Upper lobe of left lung (tissue), 4 donors: ENCODE measurements at regions not wholly inside any gene's neighbourhood (a gene's known extent, or its start where the extent isn't known, plus 50 kb on each side); places are given as distances from the start of the nearest gene placed in this dataset.

Experiments used
- CTCF ChIP-seq, 6 experiments: fragments of 450-650 bp in 4 of 6; fragments of 200-600 bp in 2 of 6; sonication (generic) in 2 of 6; IDR thresholded peaks; one replicate each; pipeline ENCODE4 v1.5.1; 2016 to 2019; ENCODE audit warnings: antibody characterized with exemption in 6 of 6
- EP300 ChIP-seq, 4 donors: sonication (generic); formaldehyde crosslinking; IDR thresholded peaks; one replicate each; pipeline ENCODE4 v1.5.1; 2017; ENCODE audit warnings: antibody characterized with exemption in 4 of 4, control low read depth in 2 of 4

DNA sequence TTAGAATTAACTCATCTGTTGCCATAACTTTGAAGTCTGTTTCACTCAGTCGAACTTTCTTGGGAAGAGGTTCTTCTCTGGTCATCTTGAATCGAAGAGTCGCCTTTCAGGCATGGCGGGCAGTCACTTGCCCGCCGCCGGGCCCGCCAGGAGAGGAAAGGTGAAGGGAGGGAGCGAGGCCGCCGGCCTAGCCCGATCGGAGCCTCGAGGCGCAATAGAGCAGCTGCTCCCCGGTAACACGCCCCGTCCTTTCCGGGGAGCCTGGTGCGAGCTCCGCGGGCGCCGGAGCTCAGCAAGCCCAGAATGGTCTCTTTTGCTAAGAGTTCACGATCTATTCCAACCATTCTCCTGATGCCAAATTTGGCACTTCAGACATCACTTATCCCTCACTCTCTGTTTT, 591.8 kb downstream of the TFAP2B start:
- no peak for TF ChIP-seq CTCF (IDR thresholded peaks at IDR 0.05)
- TF ChIP-seq EP300 (IDR thresholded peaks at IDR 0.05) = no peak
